Smooth muscle cell (in vitro differentiated cells): ENCODE measurements at regions not wholly inside any gene's neighbourhood (a gene's known extent, or its start where the extent isn't known, plus 50 kb on each side); places are given as distances from the start of the nearest gene placed in this dataset.
A peak's percentile ranks its signal among the peaks of the same experiment; 100 is the strongest.

ENCODE experiments used
- DNase-seq: peaks from one replicate; lab custom pipeline; 2025; ENCODE audit not compliant: unreplicated experiment; lab: John Stamatoyannopoulos, UW
- H2AFZ ChIP-seq: fragments of 200-600 bp; sonication (generic); 2 replicates; pipeline ENCODE4 v1.6.0; 2016; ENCODE audit warnings: antibody characterized with exemption, low read depth, mild to moderate bottlenecking
- H3F3A ChIP-seq: fragments of 200-600 bp; sonication (generic); 2 replicates; pipeline ENCODE4 v1.6.0; 2017; ENCODE audit warnings: antibody characterized with exemption, low read depth
- H3K27ac ChIP-seq: fragments of 200-600 bp; sonication (generic); 2 replicates; pipeline ENCODE4 v1.5.1; 2016; ENCODE audit warnings: low read depth, mild to moderate bottlenecking
- H3K27me3 ChIP-seq: fragments of 200-600 bp; sonication (generic); 2 replicates; pipeline ENCODE4 v1.6.1; 2016; ENCODE audit warnings: low read depth, mild to moderate bottlenecking
- H3K36me3 ChIP-seq: fragments of 200-600 bp; sonication (generic); 2 replicates; pipeline ENCODE4 v1.5.1; 2016; ENCODE audit warnings: low read depth
- H3K4me1 ChIP-seq: fragments of 200-600 bp; sonication (generic); 2 replicates; pipeline ENCODE4 v1.5.1; 2016; ENCODE audit warnings: low read depth
- H3K4me2 ChIP-seq: fragments of 200-600 bp; sonication (generic); 2 replicates; pipeline ENCODE4 v1.6.0; 2016; ENCODE audit warnings: mild to moderate bottlenecking
- H3K4me3 ChIP-seq: fragments of 200-600 bp; sonication (generic); 2 replicates; pipeline ENCODE4 v1.5.1; 2016; ENCODE audit warnings: mild to moderate bottlenecking
- H3K79me2 ChIP-seq: fragments of 200-600 bp; sonication (generic); 2 replicates; pipeline ENCODE4 v1.6.0; 2016; ENCODE audit warnings: low read depth, mild to moderate bottlenecking
- H3K9ac ChIP-seq: fragments of 200-600 bp; sonication (generic); 2 replicates; pipeline ENCODE4 v1.6.0; 2016; ENCODE audit warnings: low read depth
- H3K9me3 ChIP-seq: fragments of 200-600 bp; sonication (generic); replicated peaks from 2 replicates; pipeline ENCODE4 v1.5.1; 2016; ENCODE audit warnings: low read depth
- H4K20me1 ChIP-seq: fragments of 200-600 bp; sonication (generic); 2 replicates; pipeline ENCODE4 v1.6.0; 2016; ENCODE audit warnings: low read depth
- CTCF ChIP-seq: fragments of 200-600 bp; sonication (generic); IDR thresholded peaks from 2 replicates; pipeline ENCODE4 v1.5.1; 2017; ENCODE audit warnings: borderline replicate concordance, mild to moderate bottlenecking, antibody characterized with exemption; ENCODE audit not compliant: insufficient read depth, poor library complexity, severe bottlenecking
- WGBS: methylation state at CpG from one replicate; pipeline ENCODE4 v1.1.7; 2016; ENCODE audit warnings: low lambda C conversion rate; 5-methylcytosine and 5-hydroxymethylcytosine counted together

- no peak for DNase-seq
- 95% methylated on average over 8 of the region's 8 CpGs for WGBS
- Histone ChIP-seq H3K27ac (no peak overlapping the region), H2AFZ (no peak overlapping the region), H3K79me2 (no peaks in the 10 kb centered on the region), H3K36me3 (no peaks in the 10 kb centered on the region), H3K4me2 (no peak overlapping the region), H3K9me3 (no peaks in the 10 kb centered on the region), H3K4me1 (peaks cover 21% of the 10 kb centered on the region), H3K4me3 (no peak overlapping the region), H3K9ac (no peak overlapping the region), H3K27me3 (no peaks in the 10 kb centered on the region), H3F3A (peaks cover 23% of the 10 kb centered on the region), H4K20me1 (no peaks in the 10 kb centered on the region)
- TF ChIP-seq CTCF, result no peak
Measured at GRCh38 chr1:94319319-94320102, 82.1 kb upstream of the ARHGAP29 start.

GRCh38 chr1:94318505-94319030 lies 81.2 kb upstream of the ARHGAP29 start:
- WGBS, result 98% methylated on average over 6 of the region's 6 CpGs
- no peaks in the 10 kb centered on the region for H3K36me3 ChIP-seq
- no peak overlapping the region for H3K9ac ChIP-seq
- no peak overlapping the region for H3K4me2 ChIP-seq
- H3K4me1 ChIP-seq, result peaks cover 13% of the 10 kb centered on the region
- no peak overlapping the region for H3K4me3 ChIP-seq
- no peak for TF ChIP-seq CTCF
- no peak for DNase-seq
- H4K20me1 ChIP-seq, result no peaks in the 10 kb centered on the region
- H3F3A ChIP-seq, result peaks cover 22% of the 10 kb centered on the region
- no peaks in the 10 kb centered on the region for H3K27me3 ChIP-seq
- no peak overlapping the region for H3K27ac ChIP-seq
- no peak overlapping the region for H2AFZ ChIP-seq
- no peaks in the 10 kb centered on the region for H3K79me2 ChIP-seq
- H3K9me3 ChIP-seq, result no peaks in the 10 kb centered on the region

- 81% methylated on average over 1 of the region's 1 CpG for WGBS
- no peak for DNase-seq
Measured at GRCh38 chr1:94317790-94318188, 80.4 kb upstream of the ARHGAP29 start.

More at GRCh38 chr1:94317790-94318188, 80.4 kb upstream of the ARHGAP29 start:
- H3K4me2 ChIP-seq, result peak overlapping the region; percentile 35
- H3K27ac ChIP-seq, result peak overlapping the region; percentile 20
- H3K27me3 ChIP-seq, result no peaks in the 10 kb centered on the region
- TF ChIP-seq CTCF, result no peak
- H3K9me3 ChIP-seq, result no peaks in the 10 kb centered on the region
- no peak overlapping the region for H3K9ac ChIP-seq
- H3K4me1 ChIP-seq, result peaks cover 13% of the 10 kb centered on the region
- no peaks in the 10 kb centered on the region for H3K36me3 ChIP-seq
- no peaks in the 10 kb centered on the region for H4K20me1 ChIP-seq
- H3F3A ChIP-seq, result peaks cover 22% of the 10 kb centered on the region
- H3K4me3 ChIP-seq, result no peak overlapping the region
- no peak overlapping the region for H2AFZ ChIP-seq
- no peaks in the 10 kb centered on the region for H3K79me2 ChIP-seq
